HEK293 (cell line): ENCODE measurements at regions not wholly inside any gene's neighbourhood (a gene's known extent, or its start where the extent isn't known, plus 50 kb on each side); places are given as distances from the start of the nearest gene placed in this dataset.

Experiments
- CTCF ChIP-seq: fragments of 450-650 bp; formaldehyde crosslinking; IDR thresholded peaks from 2 replicates; pipeline ENCODE4 v1.5.1; 2016; ENCODE audit warnings: missing biosample characterization, missing genetic modification characterization
- ZNF214 ChIP-seq: fragments of 450-650 bp; formaldehyde crosslinking; IDR thresholded peaks from 2 replicates; pipeline ENCODE4 v1.5.1; 2017; ENCODE audit warnings: missing biosample characterization, mild to moderate bottlenecking, missing genetic modification characterization, borderline replicate concordance
- ZNF596 ChIP-seq: fragments of 450-650 bp; IDR thresholded peaks from 2 replicates; pipeline ENCODE4 v1.5.0; 2018; ENCODE audit warnings: missing biosample characterization, mild to moderate bottlenecking, missing genetic modification characterization, moderate library complexity
- ZSCAN5A ChIP-seq: fragments of 450-650 bp; formaldehyde crosslinking; IDR thresholded peaks from 2 replicates; pipeline ENCODE4 v1.5.1; 2016; ENCODE audit warnings: missing biosample characterization, missing genetic modification characterization

GRCh38 chr6:144347933-144348332, 62.8 kb downstream of the UTRN start:
- no peak for TF ChIP-seq CTCF (tag by site-specific recombination)
- no peak for TF ChIP-seq ZNF596 (tag by site-specific recombination)
- no peak for TF ChIP-seq ZSCAN5A (tag by site-specific recombination)
- TF ChIP-seq ZNF214, result no peak
